GM18861 (cell line): ENCODE measurements at regions not wholly inside any gene's neighbourhood (a gene's known extent, or its start where the extent isn't known, plus 50 kb on each side); places are given as distances from the start of the nearest gene placed in this dataset.
"Not testable (repeated sequence)": the region's sequence is repeated elsewhere in the genome, so short reads cannot be mapped to it uniquely, and the experiment has no call there.

Experiments
- ATAC-seq: cut with Tn5 transposase; IDR thresholded peaks from one replicate; pipeline ENCODE4 v1.9.1; 2021; ENCODE audit not compliant: unreplicated experiment

GRCh38 chr1:194776657-194777056 is 1590.2 kb upstream of the B3GALT2 start:
- ATAC-seq, result no peak

GRCh38 chr1:194774535-194774934 is 1588.1 kb upstream of the B3GALT2 start:
- ATAC-seq, result no peak

- no peak for ATAC-seq
Measured at GRCh38 chr1:194755241-194755994, 1569.0 kb upstream of the B3GALT2 start.

GRCh38 chr1:194738843-194739242 is 1552.4 kb upstream of the B3GALT2 start:
- ATAC-seq, result not testable (repeated sequence)

- ATAC-seq, result no peak
Measured at GRCh38 chr1:194734970-194735369, 1548.6 kb upstream of the B3GALT2 start.

GRCh38 chr1:194731025-194731424 is 1544.6 kb upstream of the B3GALT2 start:
- no peak for ATAC-seq

GRCh38 chr1:194730304-194730703 is 1543.9 kb upstream of the B3GALT2 start:
- ATAC-seq, result no peak

- ATAC-seq, result no peak
Measured at GRCh38 chr1:194723067-194723466, 1536.7 kb upstream of the B3GALT2 start.

- no peak for ATAC-seq
Measured at GRCh38 chr1:194717941-194718340, 1531.5 kb upstream of the B3GALT2 start.

GRCh38 chr1:194717334-194717733 is 1530.9 kb upstream of the B3GALT2 start:
- ATAC-seq, result no peak

- ATAC-seq, result no peak
Measured at GRCh38 chr1:194710671-194711070, 1524.3 kb upstream of the B3GALT2 start.

- ATAC-seq, result no peak
Measured at GRCh38 chr1:194709439-194709838, 1523.0 kb upstream of the B3GALT2 start.

GRCh38 chr1:194707074-194707473 is 1520.7 kb upstream of the B3GALT2 start:
- no peak for ATAC-seq

- ATAC-seq, result no peak
Measured at GRCh38 chr1:194705123-194705854, 1518.9 kb upstream of the B3GALT2 start.

GRCh38 chr1:194698908-194699318 is 1512.5 kb upstream of the B3GALT2 start:
- ATAC-seq, result no peak

- ATAC-seq, result no peak
Measured at GRCh38 chr1:194693244-194693643, 1506.8 kb upstream of the B3GALT2 start.

GRCh38 chr1:194684636-194685035 is 1498.2 kb upstream of the B3GALT2 start:
- no peak for ATAC-seq

- ATAC-seq, result peak; percentile 54
Measured at GRCh38 chr1:194658090-194658439, 1471.7 kb upstream of the B3GALT2 start.

GRCh38 chr1:194654956-194655355 is 1468.5 kb upstream of the B3GALT2 start:
- no peak for ATAC-seq

- no peak for ATAC-seq
Measured at GRCh38 chr1:194653385-194653784, 1467.0 kb upstream of the B3GALT2 start.

GRCh38 chr1:194647118-194647517 is 1460.7 kb upstream of the B3GALT2 start:
- ATAC-seq, result no peak

GRCh38 chr1:194644528-194644927 is 1458.1 kb upstream of the B3GALT2 start:
- ATAC-seq, result no peak
